Neural cell (in vitro differentiated cells): ENCODE measurements at regions not wholly inside any gene's neighbourhood (a gene's known extent, or its start where the extent isn't known, plus 50 kb on each side); places are given as distances from the start of the nearest gene placed in this dataset.
"Not testable (repeated sequence)": the region's sequence is repeated elsewhere in the genome, so short reads cannot be mapped to it uniquely, and the experiment has no call there.

Experiments
- CTCF ChIP-seq: fragments of 450-650 bp; IDR thresholded peaks from 2 replicates; pipeline ENCODE4 v1.5.1; 2014; ENCODE audit warnings: antibody characterized with exemption, mild to moderate bottlenecking, moderate library complexity; ENCODE audit not compliant: poor library complexity, severe bottlenecking
- EP300 ChIP-seq: fragments of 450-650 bp; conservative IDR thresholded peaks from 2 replicates; pipeline ENCODE4 v1.6.1; 2014; ENCODE audit warnings: antibody characterized with exemption, mild to moderate bottlenecking, moderate library complexity; ENCODE audit not compliant: poor library complexity, severe bottlenecking
- EZH2 ChIP-seq: fragments of 200-600, 300-800 bp; shearing (Covaris generic), sonication (generic); IDR thresholded peaks from 2 replicates; pipeline ENCODE4 v1.6.1; 2014; ENCODE audit warnings: antibody characterized with exemption, low read length, borderline replicate concordance, mild to moderate bottlenecking; ENCODE audit not compliant: insufficient read depth, poor library complexity, severe bottlenecking
- MXI1 ChIP-seq: fragments of 450-650 bp; conservative IDR thresholded peaks from 2 replicates; pipeline ENCODE4 v1.6.1; 2014; ENCODE audit warnings: antibody characterized with exemption, mild to moderate bottlenecking; ENCODE audit not compliant: poor library complexity, severe bottlenecking
- POLR2AphosphoS5 ChIP-seq: IDR thresholded peaks from 2 replicates; pipeline ENCODE4 v1.6.1; 2012
- RAD21 ChIP-seq: fragments of 450-650 bp; conservative IDR thresholded peaks from 2 replicates; pipeline ENCODE4 v1.6.1; 2014; ENCODE audit warnings: antibody characterized with exemption, mild to moderate bottlenecking, moderate library complexity
- SMC3 ChIP-seq: fragments of 450-650 bp; conservative IDR thresholded peaks from 2 replicates; pipeline ENCODE4 v1.6.1; 2014; ENCODE audit warnings: antibody characterized with exemption, mild to moderate bottlenecking, moderate library complexity; ENCODE audit not compliant: poor library complexity
- TAF1 ChIP-seq: IDR thresholded peaks from 2 replicates; pipeline ENCODE4 v1.6.1; 2012; ENCODE audit warnings: low read depth
- TF ChIP-seq, protein P1 (sequence below): IDR thresholded peaks from 2 replicates; pipeline ENCODE4 v1.6.1; 2012; ENCODE audit warnings: borderline replicate concordance

- TF ChIP-seq CTCF, RAD21, MXI1, TAF1, POLR2AphosphoS5, EZH2, EP300, SMC3: not testable (repeated sequence)
- TF ChIP-seq, protein P1, sequence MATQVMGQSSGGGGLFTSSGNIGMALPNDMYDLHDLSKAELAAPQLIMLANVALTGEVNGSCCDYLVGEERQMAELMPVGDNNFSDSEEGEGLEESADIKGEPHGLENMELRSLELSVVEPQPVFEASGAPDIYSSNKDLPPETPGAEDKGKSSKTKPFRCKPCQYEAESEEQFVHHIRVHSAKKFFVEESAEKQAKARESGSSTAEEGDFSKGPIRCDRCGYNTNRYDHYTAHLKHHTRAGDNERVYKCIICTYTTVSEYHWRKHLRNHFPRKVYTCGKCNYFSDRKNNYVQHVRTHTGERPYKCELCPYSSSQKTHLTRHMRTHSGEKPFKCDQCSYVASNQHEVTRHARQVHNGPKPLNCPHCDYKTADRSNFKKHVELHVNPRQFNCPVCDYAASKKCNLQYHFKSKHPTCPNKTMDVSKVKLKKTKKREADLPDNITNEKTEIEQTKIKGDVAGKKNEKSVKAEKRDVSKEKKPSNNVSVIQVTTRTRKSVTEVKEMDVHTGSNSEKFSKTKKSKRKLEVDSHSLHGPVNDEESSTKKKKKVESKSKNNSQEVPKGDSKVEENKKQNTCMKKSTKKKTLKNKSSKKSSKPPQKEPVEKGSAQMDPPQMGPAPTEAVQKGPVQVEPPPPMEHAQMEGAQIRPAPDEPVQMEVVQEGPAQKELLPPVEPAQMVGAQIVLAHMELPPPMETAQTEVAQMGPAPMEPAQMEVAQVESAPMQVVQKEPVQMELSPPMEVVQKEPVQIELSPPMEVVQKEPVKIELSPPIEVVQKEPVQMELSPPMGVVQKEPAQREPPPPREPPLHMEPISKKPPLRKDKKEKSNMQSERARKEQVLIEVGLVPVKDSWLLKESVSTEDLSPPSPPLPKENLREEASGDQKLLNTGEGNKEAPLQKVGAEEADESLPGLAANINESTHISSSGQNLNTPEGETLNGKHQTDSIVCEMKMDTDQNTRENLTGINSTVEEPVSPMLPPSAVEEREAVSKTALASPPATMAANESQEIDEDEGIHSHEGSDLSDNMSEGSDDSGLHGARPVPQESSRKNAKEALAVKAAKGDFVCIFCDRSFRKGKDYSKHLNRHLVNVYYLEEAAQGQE: not testable (repeated sequence)
Measured at GRCh38 chr7:75230558-75230957, 138.2 kb downstream of the GTF2IRD2B start.
